Activated T-cell treated with anti-CD3 and anti-CD28 coated beads, Interleukin-2, amount 50 U/mL, for 4 hours (primary cell): ENCODE measurements at regions not wholly inside any gene's neighbourhood (a gene's known extent, or its start where the extent isn't known, plus 50 kb on each side); places are given as distances from the start of the nearest gene placed in this dataset.

Experiments
- ATAC-seq, 2 donors: fragments of 200-7000 bp; cut with Tn5 transposase; one replicate each; pipeline ENCODE4 v1.10.0; 2021
- DNase-seq: peaks from one replicate; pipeline ENCODE4 v3.0.0-alpha.2; 2020
- H3K27me3 Mint-ChIP-seq: one replicate; pipeline ENCODE4 v1.8.0; 2021; ENCODE audit warnings: low read depth, mixed read lengths
- H3K36me3 Mint-ChIP-seq: one replicate; pipeline ENCODE4 v1.8.0; 2022; ENCODE audit warnings: mixed read lengths; ENCODE audit not compliant: insufficient read depth
- H3K4me1 Mint-ChIP-seq: one replicate; pipeline ENCODE4 v1.8.0; 2021; ENCODE audit warnings: low read depth, mixed read lengths
- H3K4me3 Mint-ChIP-seq: one replicate; pipeline ENCODE4 v1.8.0; 2021; ENCODE audit warnings: mild to moderate bottlenecking, moderate library complexity, mixed read lengths
- H3K9me3 Mint-ChIP-seq: one replicate; pipeline ENCODE4 v1.8.0; 2021; ENCODE audit warnings: mixed read lengths

- H3K27me3 Mint-ChIP-seq = no peaks in the 10 kb centered on the region
- no peaks in the 10 kb centered on the region for H3K36me3 Mint-ChIP-seq
- no peaks in the 10 kb centered on the region for H3K4me1 Mint-ChIP-seq
- peaks cover 5% of the 10 kb centered on the region for H3K9me3 Mint-ChIP-seq
- no peak overlapping the region for H3K4me3 Mint-ChIP-seq
- DNase-seq (no peak), ATAC-seq (no peak)
Observed at GRCh38 chr9:107944387-107944786, 454.8 kb upstream of the KLF4 start.

GRCh38 chr9:107943901-107944300, 454.3 kb upstream of the KLF4 start:
- Mint-ChIP-seq H3K4me1 (no peaks in the 10 kb centered on the region), H3K36me3 (no peaks in the 10 kb centered on the region), H3K27me3 (peaks cover 2% of the 10 kb centered on the region), H3K4me3 (no peak overlapping the region), H3K9me3 (peaks cover 5% of the 10 kb centered on the region)
- DNase-seq (no peak), ATAC-seq (no peak)

GRCh38 chr9:107942856-107943255, 453.3 kb upstream of the KLF4 start:
- Mint-ChIP-seq H3K9me3 (peaks cover 5% of the 10 kb centered on the region), H3K27me3 (peaks cover 2% of the 10 kb centered on the region), H3K4me3 (no peak overlapping the region), H3K4me1 (no peaks in the 10 kb centered on the region), H3K36me3 (no peaks in the 10 kb centered on the region)
- ATAC-seq (no peak), DNase-seq (no peak)

- peaks cover 2% of the 10 kb centered on the region for H3K27me3 Mint-ChIP-seq
- DNase-seq (no peak), ATAC-seq (no peak)
- H3K36me3 Mint-ChIP-seq = no peaks in the 10 kb centered on the region
- H3K9me3 Mint-ChIP-seq = peaks cover 5% of the 10 kb centered on the region
- no peaks in the 10 kb centered on the region for H3K4me1 Mint-ChIP-seq
- H3K4me3 Mint-ChIP-seq = no peak overlapping the region
Observed at GRCh38 chr9:107942291-107942690, 452.7 kb upstream of the KLF4 start.

GRCh38 chr9:107940616-107941595, 451.3 kb upstream of the KLF4 start:
- H3K27me3 Mint-ChIP-seq = peaks cover 2% of the 10 kb centered on the region
- no peaks in the 10 kb centered on the region for H3K36me3 Mint-ChIP-seq

GRCh38 chr9:107938801-107939386, 449.3 kb upstream of the KLF4 start:
- ATAC-seq = no peak
- Mint-ChIP-seq H3K27me3 (peaks cover 2% of the 10 kb centered on the region), H3K4me3 (no peak overlapping the region), H3K36me3 (no peaks in the 10 kb centered on the region), H3K9me3 (peaks cover 4% of the 10 kb centered on the region), H3K4me1 (no peaks in the 10 kb centered on the region)
- DNase-seq = no peak

More at GRCh38 chr9:107940616-107941595, 451.3 kb upstream of the KLF4 start:
- H3K4me3 Mint-ChIP-seq = no peak overlapping the region
- ATAC-seq = no peak
- no peaks in the 10 kb centered on the region for H3K4me1 Mint-ChIP-seq
- peaks cover 5% of the 10 kb centered on the region for H3K9me3 Mint-ChIP-seq
- no peak for DNase-seq

- Mint-ChIP-seq H3K4me1 (no peaks in the 10 kb centered on the region), H3K27me3 (peaks cover 2% of the 10 kb centered on the region), H3K4me3 (no peak overlapping the region), H3K9me3 (no peaks in the 10 kb centered on the region), H3K36me3 (no peaks in the 10 kb centered on the region)
- no peak for ATAC-seq
- DNase-seq = no peak
Observed at GRCh38 chr9:107935931-107936330, 446.4 kb upstream of the KLF4 start.

- Mint-ChIP-seq H3K4me3 (no peak overlapping the region), H3K4me1 (no peaks in the 10 kb centered on the region), H3K36me3 (no peaks in the 10 kb centered on the region), H3K9me3 (peaks cover under 1% of the 10 kb centered on the region), H3K27me3 (no peaks in the 10 kb centered on the region)
- DNase-seq (no peak), ATAC-seq (no peak)
Observed at GRCh38 chr9:107933516-107933915, 443.9 kb upstream of the KLF4 start.

GRCh38 chr9:107933097-107933496, 443.5 kb upstream of the KLF4 start:
- Mint-ChIP-seq H3K4me3 (no peak overlapping the region), H3K4me1 (no peaks in the 10 kb centered on the region), H3K36me3 (no peaks in the 10 kb centered on the region), H3K27me3 (no peaks in the 10 kb centered on the region), H3K9me3 (peaks cover 5% of the 10 kb centered on the region)
- ATAC-seq (no peak), DNase-seq (no peak)

- Mint-ChIP-seq H3K4me3 (no peak overlapping the region), H3K4me1 (no peaks in the 10 kb centered on the region), H3K27me3 (no peaks in the 10 kb centered on the region), H3K9me3 (peaks cover 5% of the 10 kb centered on the region), H3K36me3 (no peaks in the 10 kb centered on the region)
- no peak for DNase-seq
- no peak for ATAC-seq
Observed at GRCh38 chr9:107932601-107933000, 443.0 kb upstream of the KLF4 start.

- Mint-ChIP-seq H3K27me3 (no peaks in the 10 kb centered on the region), H3K4me1 (no peaks in the 10 kb centered on the region), H3K36me3 (no peaks in the 10 kb centered on the region), H3K4me3 (no peak overlapping the region), H3K9me3 (peaks cover 5% of the 10 kb centered on the region)
- no peak for DNase-seq
- no peak for ATAC-seq
Observed at GRCh38 chr9:107932046-107932445, 442.5 kb upstream of the KLF4 start.

- Mint-ChIP-seq H3K36me3 (no peaks in the 10 kb centered on the region), H3K4me3 (no peak overlapping the region), H3K4me1 (no peaks in the 10 kb centered on the region), H3K27me3 (no peaks in the 10 kb centered on the region), H3K9me3 (peaks cover 5% of the 10 kb centered on the region)
- no peak for DNase-seq
- no peak for ATAC-seq
Observed at GRCh38 chr9:107931071-107931715, 441.6 kb upstream of the KLF4 start.

- ATAC-seq = no peak
- Mint-ChIP-seq H3K36me3 (no peaks in the 10 kb centered on the region), H3K9me3 (peaks cover 10% of the 10 kb centered on the region), H3K27me3 (no peaks in the 10 kb centered on the region), H3K4me1 (no peaks in the 10 kb centered on the region), H3K4me3 (no peak overlapping the region)
- DNase-seq = no peak
Observed at GRCh38 chr9:107929443-107929842, 439.9 kb upstream of the KLF4 start.

GRCh38 chr9:107928701-107929371, 439.3 kb upstream of the KLF4 start:
- Mint-ChIP-seq H3K9me3 (peaks cover 10% of the 10 kb centered on the region), H3K27me3 (no peaks in the 10 kb centered on the region), H3K4me3 (no peak overlapping the region), H3K4me1 (no peaks in the 10 kb centered on the region), H3K36me3 (no peaks in the 10 kb centered on the region)
- ATAC-seq (no peak), DNase-seq (no peak)
